SK-N-SH (cell line): ENCODE measurements at regions not wholly inside any gene's neighbourhood (a gene's known extent, or its start where the extent isn't known, plus 50 kb on each side); places are given as distances from the start of the nearest gene placed in this dataset.

Experiments used
- CTCF ChIA-PET: fragments of 300-600, 350-600 bp; formaldehyde crosslinking; extraction: SDS; loops from one replicate; lab custom pipeline; 2021; lab: Yijun Ruan, JAX
- POLR2A ChIA-PET: fragments of 350-600 bp; sonication (Branson Sonifier 250); formaldehyde crosslinking; extraction: SDS; loops from one replicate; lab custom pipeline; 2020; ENCODE audit warnings: antibody characterized with exemption, inconsistent platforms; lab: Yijun Ruan, JAX
- DNase-seq: peaks from one replicate; pipeline ENCODE4 v3.0.0; 2012
- H2AFZ ChIP-seq: fragments of 200-600 bp; sonication (generic); 2 replicates; pipeline ENCODE4 v1.8.1; 2016; ENCODE audit warnings: antibody characterized with exemption, mild to moderate bottlenecking, low read depth
- H3F3A ChIP-seq: fragments of 200-600 bp; sonication (generic); replicated peaks from 2 replicates; pipeline ENCODE3; 2016; ENCODE audit warnings: antibody characterized with exemption, mild to moderate bottlenecking; ENCODE audit not compliant: insufficient read depth
- H3K27ac ChIP-seq, 2 experiments: fragments of 200-500 bp in 1 of 2; fragments of 200-600 bp in 1 of 2; sonication (Bioruptor generic) in 1 of 2; sonication (generic), shearing (Covaris generic) in 1 of 2; 2 replicates each; pipeline versions ENCODE4 v1.5.1 to v1.6.1; 2014 to 2016; ENCODE audit warnings: low read depth in 2 of 2, inconsistent platforms in 1 of 2, low read length in 1 of 2, mild to moderate bottlenecking in 1 of 2, mixed read lengths in 1 of 2
- H3K27me3 ChIP-seq: fragments of 200-600 bp; sonication (generic), shearing (Covaris generic); 2 replicates; pipeline ENCODE4 v1.6.1; 2016; ENCODE audit warnings: mixed run types; ENCODE audit not compliant: insufficient read depth
- H3K36me3 ChIP-seq, 2 experiments: fragments of 200-500 bp in 1 of 2; fragments of 200-600 bp in 1 of 2; sonication (Bioruptor generic) in 1 of 2; sonication (generic) in 1 of 2; replicated peaks in 1 of 2; 2 replicates each; pipeline versions ENCODE3 to v1.5.1; 2014 to 2016; ENCODE audit warnings: low read length in 1 of 2, mild to moderate bottlenecking in 1 of 2; ENCODE audit not compliant: insufficient read depth in 2 of 2, control insufficient read depth in 1 of 2
- H3K4me1 ChIP-seq, 2 experiments: fragments of 200-500 bp in 1 of 2; fragments of 200-600 bp in 1 of 2; sonication (Bioruptor generic) in 1 of 2; sonication (generic), shearing (Covaris generic) in 1 of 2; 2 replicates each; pipeline versions ENCODE4 v1.5.1 to v1.6.1; 2014 to 2016; ENCODE audit warnings: low read depth in 1 of 2, low read length in 1 of 2, mixed run types in 1 of 2; ENCODE audit not compliant: insufficient read depth in 2 of 2, control insufficient read depth in 1 of 2
- H3K4me2 ChIP-seq: fragments of 200-600 bp; sonication (generic), shearing (Covaris generic); 2 replicates; pipeline ENCODE4 v1.6.1; 2017; ENCODE audit warnings: mixed run types
- H3K4me3 ChIP-seq, 2 experiments: fragments of 200-500 bp in 1 of 2; fragments of 200-600 bp in 1 of 2; sonication (Bioruptor generic) in 1 of 2; sonication (generic), shearing (Covaris generic) in 1 of 2; 2 replicates each; pipeline versions ENCODE4 v1.5.1 to v1.8.1; 2014 to 2016; ENCODE audit warnings: low read depth in 2 of 2, inconsistent platforms in 1 of 2, low read length in 1 of 2, mild to moderate bottlenecking in 1 of 2, mixed read lengths in 1 of 2, moderate library complexity in 1 of 2
- H3K79me2 ChIP-seq: fragments of 200-600 bp; sonication (generic); 2 replicates; pipeline ENCODE4 v1.8.1; 2017; ENCODE audit warnings: mild to moderate bottlenecking; ENCODE audit not compliant: insufficient read depth
- H3K9ac ChIP-seq: fragments of 200-600 bp; sonication (generic); 2 replicates; pipeline ENCODE4 v1.6.1; 2017; ENCODE audit warnings: mixed run types
- H3K9me2 ChIP-seq: fragments of 200-600 bp; sonication (generic); 2 replicates; pipeline ENCODE4 v1.6.1; 2017; ENCODE audit warnings: mixed run types
- H3K9me3 ChIP-seq: fragments of 200-600 bp; sonication (generic); 2 replicates; pipeline ENCODE4 v1.6.1; 2017; ENCODE audit warnings: mixed run types, mild to moderate bottlenecking, moderate library complexity
- H4K20me1 ChIP-seq: fragments of 200-600 bp; sonication (generic); 2 replicates; pipeline ENCODE4 v1.6.1; 2017; ENCODE audit warnings: mild to moderate bottlenecking, mixed run types; ENCODE audit not compliant: insufficient read depth
- CHD2 ChIP-seq: fragments of 150-350 bp; IDR thresholded peaks from 2 replicates; pipeline ENCODE4 v1.6.1; 2018; ENCODE audit warnings: low read length; ENCODE audit not compliant: partially characterized antibody
- CTCF ChIP-seq: fragments of 200-600 bp; sonication (generic); IDR thresholded peaks from 2 replicates; pipeline ENCODE4 v1.6.1; 2017; ENCODE audit warnings: antibody characterized with exemption, mild to moderate bottlenecking, moderate library complexity
- EP300 ChIP-seq, 2 experiments: IDR thresholded peaks; 2 replicates each; pipeline versions ENCODE4 v1.4.0 to v1.6.1; 2012; ENCODE audit warnings: borderline replicate concordance in 1 of 2, low read depth in 1 of 2, low read length in 1 of 2
- FOSL2 ChIP-seq: IDR thresholded peaks from 2 replicates; pipeline ENCODE4 v1.4.0; 2012; ENCODE audit warnings: low read depth, mild to moderate bottlenecking, moderate library complexity, borderline replicate concordance
- FOXJ3 ChIP-seq: sonication (generic); formaldehyde crosslinking; IDR thresholded peaks from 2 replicates; pipeline ENCODE4 v1.5.1; 2020; ENCODE audit warnings: mild to moderate bottlenecking, missing genetic modification reagents
- FOXM1 ChIP-seq: IDR thresholded peaks from 2 replicates; pipeline ENCODE4 v1.4.0; 2012; ENCODE audit warnings: low read depth, mild to moderate bottlenecking
- GABPA ChIP-seq: IDR thresholded peaks from 2 replicates; pipeline ENCODE4 v1.4.0; 2012; ENCODE audit warnings: low read depth, mild to moderate bottlenecking
- GATA2 ChIP-seq: sonication (generic); formaldehyde crosslinking; IDR thresholded peaks from 2 replicates; pipeline ENCODE4 v1.5.0; 2020; ENCODE audit warnings: mild to moderate bottlenecking, missing genetic modification reagents
- JUND ChIP-seq: IDR thresholded peaks from 2 replicates; pipeline ENCODE4 v1.4.0; 2012
- MAX ChIP-seq: IDR thresholded peaks from 2 replicates; pipeline ENCODE4 v1.4.0; 2012; ENCODE audit warnings: low read depth
- MXI1 ChIP-seq: IDR thresholded peaks from 2 replicates; pipeline ENCODE4 v1.6.1; 2012; ENCODE audit warnings: mild to moderate bottlenecking, low read depth, low read length, improper control_type of control experiment
- NFIC ChIP-seq: IDR thresholded peaks from 2 replicates; pipeline ENCODE4 v1.4.0; 2012; ENCODE audit warnings: borderline replicate concordance
- NRF1 ChIP-seq: IDR thresholded peaks from 2 replicates; pipeline ENCODE4 v1.6.1; 2012; ENCODE audit warnings: low read depth, mild to moderate bottlenecking, low read length
- POLR2AphosphoS5 ChIP-seq: IDR thresholded peaks from 2 replicates; pipeline ENCODE4 v1.6.1; 2012; ENCODE audit warnings: low read depth, low read length
- RCOR1 ChIP-seq: fragments of 150-350 bp; IDR thresholded peaks from 2 replicates; pipeline ENCODE4 v1.6.1; 2017; ENCODE audit warnings: antibody characterized with exemption, low read length
- RFX5 ChIP-seq: IDR thresholded peaks from 2 replicates; pipeline ENCODE4 v1.6.1; 2012; ENCODE audit warnings: mild to moderate bottlenecking, improper control_type of control experiment, low read length
- RXRA ChIP-seq: IDR thresholded peaks from 2 replicates; pipeline ENCODE4 v1.4.0; 2012; ENCODE audit warnings: low read depth, mild to moderate bottlenecking, borderline replicate concordance
- SIN3A ChIP-seq: IDR thresholded peaks from 2 replicates; pipeline ENCODE4 v1.6.1; 2012; ENCODE audit warnings: low read depth, mild to moderate bottlenecking, low read length, moderate library complexity, borderline replicate concordance
- SMC3 ChIP-seq: IDR thresholded peaks from 2 replicates; pipeline ENCODE4 v1.6.1; 2012; ENCODE audit warnings: low read depth, low read length, improper control_type of control experiment
- TAF1 ChIP-seq: IDR thresholded peaks from 2 replicates; pipeline ENCODE4 v1.6.1; 2012; ENCODE audit warnings: low read depth, mild to moderate bottlenecking, low read length, moderate library complexity, borderline replicate concordance
- TEAD4 ChIP-seq: IDR thresholded peaks from 2 replicates; pipeline ENCODE4 v1.4.0; 2012; ENCODE audit warnings: mild to moderate bottlenecking, borderline replicate concordance; ENCODE audit not compliant: insufficient read depth
- USF2 ChIP-seq: fragments of 150-350 bp; IDR thresholded peaks from 2 replicates; pipeline ENCODE4 v1.6.1; 2017; ENCODE audit warnings: antibody characterized with exemption, low read length, low read depth, borderline replicate concordance
- YY1 ChIP-seq: IDR thresholded peaks from 2 replicates; pipeline ENCODE4 v1.4.0; 2012; ENCODE audit warnings: low read depth, mild to moderate bottlenecking
- WGBS: methylation state at CpG from one replicate; pipeline ENCODE4 v1.1.6; 2017; ENCODE audit warnings: low lambda C conversion rate; 5-methylcytosine and 5-hydroxymethylcytosine counted together

- no peak for DNase-seq
- ChIA-PET CTCF (interaction anchor here (0.6 to 6.6 kb wide), 6 partner anchors 12 to 1341 kb away, joined by 3 to 34 read pairs (median 10); no protein-coding TSS in a partner anchor), POLR2A (no interaction called here)
- H3F3A ChIP-seq: no peaks in the 10 kb centered on the region
- no peaks in the 10 kb centered on the region for H4K20me1 ChIP-seq
- no peak overlapping the region for H3K4me3 ChIP-seq
- no peaks in the 10 kb centered on the region for H3K27me3 ChIP-seq
- 71% methylated on average over 2 of the region's 2 CpGs for WGBS
- H3K9me2 ChIP-seq: no peaks in the 10 kb centered on the region
- H3K9me3 ChIP-seq: no peaks in the 10 kb centered on the region
- H3K79me2 ChIP-seq: no peaks in the 10 kb centered on the region
- H3K4me2 ChIP-seq: no peak overlapping the region
- H2AFZ ChIP-seq: no peak overlapping the region
- TF ChIP-seq JUND: no peak
- no peak for TF ChIP-seq SMC3
- no peak for TF ChIP-seq GATA2 (CRISPR knock-in tag)
- no peak for TF ChIP-seq CTCF
- TF ChIP-seq EP300 (IDR thresholded peaks at IDR 0.05; ENCODE audit: borderline replicate concordance in 1 of 2, low read depth in 1 of 2, low read length in 1 of 2): no peak
- no peak for TF ChIP-seq NRF1
- no peak for TF ChIP-seq USF2
- TF ChIP-seq RFX5: no peak
- no peak for TF ChIP-seq GABPA
- TF ChIP-seq NFIC: no peak
- no peak for TF ChIP-seq TAF1
- TF ChIP-seq RXRA: no peak
- no peak for TF ChIP-seq TEAD4
- TF ChIP-seq FOSL2: no peak
- no peak for TF ChIP-seq CHD2
- no peak for TF ChIP-seq RCOR1
- no peak overlapping the region for H3K9ac ChIP-seq
- H3K27ac ChIP-seq: no peak overlapping the region
- peaks cover 0 to 2% of the 10 kb centered on the region in 2 experiments; a peak in 2 of 4 replicates for H3K4me1 ChIP-seq
- H3K36me3 ChIP-seq: no peaks in the 10 kb centered on the region
Measured at GRCh38 chr2:121092095-121092494, 192.9 kb downstream of the TFCP2L1 start.

- no peak overlapping the region for H3K27ac ChIP-seq
- ChIA-PET CTCF (interaction anchor here (0.7 to 10.0 kb wide), 9 partner anchors 11 to 418 kb away, joined by 3 to 272 read pairs (median 8); no protein-coding TSS in a partner anchor), POLR2A (no interaction called here)
- no peaks in the 10 kb centered on the region for H3F3A ChIP-seq
- WGBS: 58% methylated on average over 2 of the region's 2 CpGs
- H3K27me3 ChIP-seq: peaks cover 5% of the 10 kb centered on the region; the same call in 1 of the 2 replicates
- no peaks in the 10 kb centered on the region for H3K9me3 ChIP-seq
- H3K79me2 ChIP-seq: no peaks in the 10 kb centered on the region
- no peak overlapping the region for H3K4me2 ChIP-seq
- H3K4me3 ChIP-seq: no peak overlapping the region
- H3K36me3 ChIP-seq: no peaks in the 10 kb centered on the region
- no peak for TF ChIP-seq JUND
- TF ChIP-seq GABPA: no peak
- TF ChIP-seq YY1: no peak
- no peak for TF ChIP-seq FOXJ3 (CRISPR knock-in tag)
- no peak for TF ChIP-seq MAX
- no peak for TF ChIP-seq SMC3
- no peak for TF ChIP-seq MXI1
- TF ChIP-seq CHD2: no peak
- no peak for TF ChIP-seq NFIC
- no peak for TF ChIP-seq POLR2AphosphoS5
- no peak for TF ChIP-seq FOXM1
- no peak for TF ChIP-seq NRF1
- no peak for TF ChIP-seq SIN3A
- TF ChIP-seq FOSL2: no peak
- no peak overlapping the region for H2AFZ ChIP-seq
- H3K9me2 ChIP-seq: no peaks in the 10 kb centered on the region
- no peak for DNase-seq
- H3K9ac ChIP-seq: no peak overlapping the region
- H4K20me1 ChIP-seq: no peaks in the 10 kb centered on the region
- H3K4me1 ChIP-seq: peaks cover 0 to 2% of the 10 kb centered on the region in 2 experiments; a peak in 2 of 4 replicates
Measured at GRCh38 chr2:121093692-121094091, 191.3 kb downstream of the TFCP2L1 start.
